Esophagus squamous epithelium (tissue), 4 donors: ENCODE measurements at regions not wholly inside any gene's neighbourhood (a gene's known extent, or its start where the extent isn't known, plus 50 kb on each side); places are given as distances from the start of the nearest gene placed in this dataset.

ENCODE experiments used
- CTCF ChIP-seq, 6 experiments: fragments of 450-650 bp in 4 of 6; fragments of 200-600 bp in 2 of 6; sonication (generic) in 2 of 6; IDR thresholded peaks; one replicate each; pipeline ENCODE4 v1.5.1; 2016 to 2019; ENCODE audit warnings: antibody characterized with exemption in 6 of 6, mild to moderate bottlenecking in 4 of 6, moderate library complexity in 4 of 6
- POLR2A ChIP-seq, 4 donors: fragments of 450-650 bp; IDR thresholded peaks; one replicate each; pipeline ENCODE4 v1.6.1; 2017; ENCODE audit warnings: antibody characterized with exemption in 4 of 4, mild to moderate bottlenecking in 4 of 4, moderate library complexity in 3 of 4

- TF ChIP-seq POLR2A (IDR thresholded peaks at IDR 0.05) = no peak
- TF ChIP-seq CTCF (IDR thresholded peaks at IDR 0.05) = peak in 1 of 6 experiments; percentile 11
Measured at GRCh38 chr5:103441523-103441922, 121.1 kb downstream of the NUDT12 start.
